ENCODE measurements at regions not wholly inside any gene's neighbourhood (a gene's known extent, or its start where the extent isn't known, plus 50 kb on each side); places are given as distances from the start of the nearest gene placed in this dataset.

DNA sequence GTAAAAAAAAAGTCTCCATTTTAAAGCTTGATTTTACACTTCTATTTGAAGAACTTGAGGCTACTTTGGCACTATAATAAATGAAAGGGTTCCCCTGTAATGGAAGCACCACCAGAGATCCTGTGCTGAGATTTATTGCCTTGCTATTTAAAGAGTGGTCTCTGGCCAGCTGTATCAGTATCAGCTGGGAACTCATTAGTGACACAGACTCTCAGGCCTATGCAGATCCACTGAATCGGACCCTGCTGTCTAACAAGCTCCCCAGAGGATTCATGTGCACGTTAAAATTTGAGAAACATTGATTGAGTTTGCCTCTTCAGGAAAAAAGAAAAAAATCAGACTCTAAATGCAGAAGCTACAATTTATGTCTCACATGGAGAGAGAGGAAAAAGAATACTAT is 299.9 kb upstream of the BMP2 start:
- Histone ChIP-seq H3K9me3 (ENCODE audit: control insufficient read depth, low read length) (no peaks in the 10 kb centered on the region), H3K9ac (ENCODE audit: low read length) (no peak overlapping the region), H3K4me1 (ENCODE audit: control insufficient read depth, insufficient read depth, low read length) (no peaks in the 10 kb centered on the region), H3K4me3 (ENCODE audit: low read length) (no peak overlapping the region), H3K27me3 (ENCODE audit: control insufficient read depth, insufficient read depth, low read length) (no peaks in the 10 kb centered on the region), H3K36me3 (ENCODE audit: control insufficient read depth, insufficient read depth, low read length) (no peaks in the 10 kb centered on the region)

DNA sequence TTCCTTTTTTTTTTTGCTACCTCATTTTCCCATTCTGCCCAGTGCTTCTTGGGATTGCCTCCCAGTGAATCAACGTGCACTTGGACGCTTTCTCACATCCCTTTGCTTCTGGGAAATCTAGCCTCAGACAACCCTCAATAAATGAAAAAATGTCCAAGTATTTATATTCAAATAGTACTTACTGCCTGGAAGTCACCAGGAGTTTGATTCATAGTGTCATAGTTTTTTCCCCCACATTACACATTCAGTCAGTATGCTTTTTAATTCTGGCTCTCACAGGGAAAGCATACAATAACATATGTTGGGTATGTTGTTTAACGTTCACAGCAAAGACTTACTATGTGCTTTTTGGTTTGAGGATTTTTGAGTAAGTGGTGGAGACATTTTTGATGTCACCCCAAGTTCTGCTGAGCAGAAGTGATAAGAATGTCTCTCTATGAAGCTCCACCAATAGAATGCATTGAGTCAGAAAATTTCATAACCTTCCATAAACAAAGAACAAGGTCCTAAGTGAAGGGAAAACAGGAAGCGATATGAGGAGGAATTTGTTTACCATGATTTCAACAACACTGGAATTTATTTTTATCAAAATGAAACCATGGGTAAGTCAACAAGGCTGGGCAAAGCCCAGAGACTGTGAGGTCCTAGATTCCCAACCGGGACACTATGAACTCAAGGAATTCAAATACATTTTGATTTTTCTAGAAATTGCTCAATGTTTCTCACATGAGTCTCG is 301.2 kb upstream of the BMP2 start:
- Histone ChIP-seq H3K36me3 (ENCODE audit: control insufficient read depth, insufficient read depth, low read length) (no peaks in the 10 kb centered on the region), H3K9me3 (ENCODE audit: control insufficient read depth, low read length) (no peaks in the 10 kb centered on the region), H3K4me3 (ENCODE audit: low read length) (no peak overlapping the region), H3K4me1 (ENCODE audit: control insufficient read depth, insufficient read depth, low read length) (no peaks in the 10 kb centered on the region), H3K9ac (ENCODE audit: low read length) (no peak overlapping the region), H3K27me3 (ENCODE audit: control insufficient read depth, insufficient read depth, low read length) (no peaks in the 10 kb centered on the region)

DNA sequence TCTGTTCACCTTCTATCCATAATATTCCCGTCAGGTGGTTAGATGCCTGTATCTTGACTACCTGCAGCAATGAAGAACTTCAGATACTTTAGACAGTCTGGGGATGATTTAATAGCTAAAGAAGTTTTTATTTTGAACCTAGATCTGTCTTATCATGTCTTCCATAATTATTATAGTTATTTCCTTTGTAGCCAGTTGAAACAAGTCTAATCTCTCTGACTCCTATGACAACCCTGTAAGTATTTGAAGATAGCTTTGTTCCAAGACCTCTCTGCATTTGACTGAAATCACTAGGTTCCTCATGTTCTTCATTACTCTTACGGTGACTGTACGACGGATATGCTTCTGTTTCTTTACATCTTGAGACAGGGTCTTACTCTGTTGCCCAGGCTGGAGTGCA is 316.6 kb upstream of the BMP2 start:
- Histone ChIP-seq H3K36me3 (ENCODE audit: control insufficient read depth, insufficient read depth, low read length) (no peaks in the 10 kb centered on the region), H3K27me3 (ENCODE audit: control insufficient read depth, insufficient read depth, low read length) (no peaks in the 10 kb centered on the region), H3K9me3 (ENCODE audit: control insufficient read depth, low read length) (no peaks in the 10 kb centered on the region), H3K4me3 (ENCODE audit: low read length) (no peak overlapping the region), H3K9ac (ENCODE audit: low read length) (no peak overlapping the region), H3K4me1 (ENCODE audit: control insufficient read depth, insufficient read depth, low read length) (no peaks in the 10 kb centered on the region)

DNA sequence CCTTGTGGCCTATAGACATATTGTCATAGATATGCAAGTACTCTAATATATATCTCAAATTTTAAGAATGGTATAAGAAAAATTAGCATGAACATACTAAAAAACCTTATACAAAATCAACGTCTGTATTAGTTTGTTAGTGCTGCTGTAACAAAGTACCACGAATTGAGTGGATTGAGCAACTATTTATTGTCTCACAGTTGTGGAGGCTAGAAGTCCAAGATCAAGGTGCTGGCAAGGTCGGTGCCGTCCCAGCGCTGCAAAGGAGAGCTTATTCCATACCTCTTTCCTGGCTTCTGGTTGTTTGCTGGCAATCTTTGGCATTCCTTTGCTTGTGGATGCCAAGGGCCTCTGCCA is 317.6 kb upstream of the FERMT1 start:
- H3K4me3 ChIP-seq (ENCODE audit: low read length), result no peak overlapping the region
- H3K27me3 ChIP-seq (ENCODE audit: control insufficient read depth, insufficient read depth, low read length), result no peaks in the 10 kb centered on the region
- H3K9ac ChIP-seq (ENCODE audit: low read length), result no peak overlapping the region
- H3K4me1 ChIP-seq (ENCODE audit: control insufficient read depth, insufficient read depth, low read length), result no peaks in the 10 kb centered on the region
- no peaks in the 10 kb centered on the region for H3K36me3 ChIP-seq (ENCODE audit: control insufficient read depth, insufficient read depth, low read length)
- no peaks in the 10 kb centered on the region for H3K9me3 ChIP-seq (ENCODE audit: control insufficient read depth, low read length)

DNA sequence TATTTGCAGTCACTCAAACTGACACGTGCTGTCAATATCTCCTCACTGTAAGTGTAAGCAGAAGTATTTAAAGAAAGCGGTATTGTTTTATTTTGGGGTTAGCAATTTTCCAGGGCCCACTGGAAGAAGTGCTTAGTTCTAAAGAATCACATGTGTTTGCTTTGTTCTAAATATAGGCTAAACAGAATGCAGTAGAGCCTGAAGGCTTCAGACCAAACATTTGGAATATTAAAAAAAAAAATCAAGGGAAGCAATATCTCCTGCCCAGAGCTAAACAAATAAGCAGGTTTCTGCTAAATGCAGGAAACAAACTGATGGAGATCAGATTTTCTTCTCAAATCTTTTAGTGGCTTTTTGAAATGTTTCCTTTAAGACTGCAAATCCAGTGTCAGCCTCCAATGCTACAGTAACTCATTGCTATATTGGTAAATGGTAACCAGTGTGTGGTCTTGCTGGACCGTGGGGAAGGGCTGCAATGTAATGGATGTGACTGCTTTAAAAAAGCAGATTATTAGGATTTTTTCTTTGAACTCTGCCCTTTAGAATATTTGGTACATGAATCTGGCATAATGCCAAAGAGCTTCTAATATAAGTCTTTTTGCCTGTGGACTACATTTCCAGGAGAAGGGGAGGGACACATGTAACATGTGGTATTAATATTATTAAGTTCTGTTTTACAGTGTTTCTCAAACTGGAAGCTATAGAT is 317.1 kb upstream of the FERMT1 start:
- Histone ChIP-seq H3K36me3 (ENCODE audit: control insufficient read depth, insufficient read depth, low read length) (no peaks in the 10 kb centered on the region), H3K9me3 (ENCODE audit: control insufficient read depth, low read length) (no peaks in the 10 kb centered on the region), H3K9ac (ENCODE audit: low read length) (no peak overlapping the region), H3K27me3 (ENCODE audit: control insufficient read depth, insufficient read depth, low read length) (no peaks in the 10 kb centered on the region), H3K4me1 (ENCODE audit: control insufficient read depth, insufficient read depth, low read length) (no peaks in the 10 kb centered on the region), H3K4me3 (ENCODE audit: low read length) (no peak overlapping the region)

DNA sequence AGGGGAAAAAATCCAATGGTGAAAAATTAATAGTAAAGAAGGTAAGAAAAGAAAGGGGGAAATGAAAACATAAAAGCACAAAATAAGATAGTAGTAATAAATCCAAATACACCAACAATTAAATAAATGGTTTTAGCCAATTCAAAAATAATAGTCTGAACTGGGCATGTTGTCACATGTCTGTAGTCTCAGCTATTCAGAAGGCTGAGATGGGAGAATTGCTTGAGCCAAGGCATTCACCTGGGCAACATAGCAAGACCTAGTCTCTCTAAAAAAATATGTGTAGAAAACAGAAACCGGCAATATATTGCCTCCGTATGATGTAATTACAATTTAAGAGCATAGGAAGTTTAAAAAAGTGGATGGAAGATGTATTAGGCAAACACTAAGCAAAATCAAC is 311.3 kb upstream of the FERMT1 start:
- Histone ChIP-seq H3K4me1 (ENCODE audit: control insufficient read depth, insufficient read depth, low read length) (no peaks in the 10 kb centered on the region), H3K4me3 (ENCODE audit: low read length) (no peak overlapping the region), H3K27me3 (ENCODE audit: control insufficient read depth, insufficient read depth, low read length) (no peaks in the 10 kb centered on the region), H3K9me3 (ENCODE audit: control insufficient read depth, low read length) (no peaks in the 10 kb centered on the region), H3K9ac (ENCODE audit: low read length) (no peak overlapping the region), H3K36me3 (ENCODE audit: control insufficient read depth, insufficient read depth, low read length) (no peaks in the 10 kb centered on the region)

DNA sequence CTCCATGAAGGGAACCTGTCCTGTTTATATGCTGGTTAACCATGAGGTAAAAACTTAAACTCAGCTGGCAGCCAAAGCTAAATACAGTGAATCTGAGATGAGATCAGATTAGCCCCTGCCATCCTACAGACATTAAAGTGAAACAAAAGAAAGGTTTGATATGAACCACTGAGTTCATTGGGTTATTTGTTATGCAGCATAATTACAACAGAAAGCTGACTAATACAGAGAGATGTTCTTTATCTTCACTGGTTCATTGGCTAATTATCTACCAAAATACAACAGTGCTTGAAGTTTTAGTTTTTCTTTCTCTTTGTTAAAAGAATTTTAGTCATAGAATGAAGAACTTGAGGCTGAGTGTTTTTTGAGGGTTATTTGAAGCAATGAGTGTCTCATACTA is 307.6 kb upstream of the FERMT1 start:
- H3K4me3 ChIP-seq (ENCODE audit: low read length), result no peak overlapping the region
- no peaks in the 10 kb centered on the region for H3K27me3 ChIP-seq (ENCODE audit: control insufficient read depth, insufficient read depth, low read length)
- no peaks in the 10 kb centered on the region for H3K9me3 ChIP-seq (ENCODE audit: control insufficient read depth, low read length)
- H3K4me1 ChIP-seq (ENCODE audit: control insufficient read depth, insufficient read depth, low read length), result no peaks in the 10 kb centered on the region
- no peak overlapping the region for H3K9ac ChIP-seq (ENCODE audit: low read length)
- no peaks in the 10 kb centered on the region for H3K36me3 ChIP-seq (ENCODE audit: control insufficient read depth, insufficient read depth, low read length)

DNA sequence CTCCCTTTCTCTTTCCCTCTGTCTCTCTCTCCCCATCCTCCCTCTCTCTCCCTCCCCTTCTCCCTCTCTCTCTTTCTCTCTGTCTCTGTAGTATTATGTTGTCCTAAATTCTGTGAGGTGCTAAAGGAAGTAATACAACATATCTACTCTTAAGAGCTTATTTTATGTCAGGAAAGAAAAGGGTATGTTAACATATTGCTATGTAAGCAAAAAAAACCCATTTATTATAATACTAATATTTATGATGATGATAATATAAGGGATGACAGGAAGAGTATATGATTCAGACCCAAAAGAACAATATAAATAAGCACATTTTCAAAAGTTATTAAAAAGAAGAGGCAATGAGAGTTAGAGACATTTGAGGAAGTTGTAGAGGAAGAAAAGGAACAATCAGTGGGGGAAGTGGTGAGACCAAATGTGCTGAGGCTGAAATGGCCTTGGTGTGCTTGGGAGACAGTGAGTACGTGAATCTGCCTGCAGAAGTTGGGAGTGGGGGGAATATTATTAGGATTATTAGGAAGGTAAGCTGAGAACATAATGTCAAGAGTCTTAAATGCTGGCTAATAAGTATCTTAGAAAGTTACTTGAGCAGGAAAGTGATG is 303.6 kb upstream of the FERMT1 start:
- no peaks in the 10 kb centered on the region for H3K4me1 ChIP-seq (ENCODE audit: control insufficient read depth, insufficient read depth, low read length)
- no peaks in the 10 kb centered on the region for H3K27me3 ChIP-seq (ENCODE audit: control insufficient read depth, insufficient read depth, low read length)
- H3K4me3 ChIP-seq (ENCODE audit: low read length), result no peak overlapping the region
- no peak overlapping the region for H3K9ac ChIP-seq (ENCODE audit: low read length)
- no peaks in the 10 kb centered on the region for H3K9me3 ChIP-seq (ENCODE audit: control insufficient read depth, low read length)
- no peaks in the 10 kb centered on the region for H3K36me3 ChIP-seq (ENCODE audit: control insufficient read depth, insufficient read depth, low read length)

DNA sequence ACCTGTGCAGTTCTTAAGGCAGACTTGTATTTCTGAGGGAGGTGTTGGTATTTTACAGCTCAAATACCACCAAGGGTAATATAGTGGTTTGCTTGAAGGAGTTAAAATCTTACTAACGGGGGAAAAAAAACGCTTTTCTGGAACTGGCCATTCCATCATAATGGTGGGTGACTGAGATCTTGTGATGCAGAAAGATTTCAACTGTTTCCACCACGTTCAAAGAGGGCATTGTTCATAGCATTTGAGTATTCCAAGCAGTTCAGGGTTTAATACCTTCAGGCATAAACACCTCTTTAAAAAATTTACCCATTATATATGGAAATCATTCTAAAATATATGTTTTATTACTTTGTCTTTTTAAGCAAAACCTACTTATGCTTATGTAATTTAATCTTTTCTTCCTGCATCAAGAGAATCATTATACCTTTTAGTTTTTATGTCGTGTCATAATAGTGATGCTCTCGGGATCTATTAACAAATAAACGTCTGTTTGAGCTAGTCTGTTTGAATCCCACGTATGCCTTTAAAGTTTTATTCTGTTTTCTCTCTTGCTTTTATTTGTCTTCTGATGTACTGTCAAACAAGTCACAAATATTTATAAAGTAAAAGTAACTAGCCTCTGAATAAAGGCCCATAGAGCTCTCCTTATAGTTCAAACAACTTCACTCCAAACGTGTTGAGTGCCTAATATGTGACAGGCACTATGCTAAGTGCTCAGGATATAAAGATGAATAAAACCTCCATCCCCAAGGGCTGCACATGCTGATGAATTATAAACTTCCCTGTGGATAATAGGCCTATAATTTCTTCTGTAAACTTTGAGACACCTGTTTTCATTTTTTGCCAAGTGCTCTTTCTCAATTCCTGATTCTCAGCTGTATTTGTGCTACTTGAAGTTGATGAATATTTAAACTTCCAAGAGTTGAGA is 298.8 kb upstream of the FERMT1 start:
- H3K9me3 ChIP-seq (ENCODE audit: control insufficient read depth, low read length), result no peaks in the 10 kb centered on the region
- H3K4me1 ChIP-seq (ENCODE audit: control insufficient read depth, insufficient read depth, low read length), result no peaks in the 10 kb centered on the region
- no peak overlapping the region for H3K9ac ChIP-seq (ENCODE audit: low read length)
- H3K36me3 ChIP-seq (ENCODE audit: control insufficient read depth, insufficient read depth, low read length), result no peaks in the 10 kb centered on the region
- no peaks in the 10 kb centered on the region for H3K27me3 ChIP-seq (ENCODE audit: control insufficient read depth, insufficient read depth, low read length)
- H3K4me3 ChIP-seq (ENCODE audit: low read length), result no peak overlapping the region

DNA sequence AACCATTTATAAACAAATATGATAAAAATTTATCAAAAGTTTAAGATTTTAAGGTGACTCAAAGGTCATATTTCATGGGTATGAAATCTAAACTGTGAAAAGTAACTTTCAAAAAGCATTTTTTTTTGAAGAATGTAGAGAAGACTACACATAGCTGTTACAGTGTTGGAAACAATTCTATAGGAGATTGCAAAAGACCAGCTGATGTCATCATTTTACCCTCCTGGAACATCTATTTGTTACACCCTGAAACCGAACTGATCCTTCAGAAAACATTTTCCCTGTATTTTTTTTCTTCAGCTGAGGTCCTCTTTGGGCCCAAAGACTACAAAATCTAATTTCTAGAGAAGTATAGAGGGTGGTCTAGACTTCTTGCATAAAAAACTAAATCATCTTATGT is 297.5 kb upstream of the FERMT1 start:
- H3K27me3 ChIP-seq (ENCODE audit: control insufficient read depth, insufficient read depth, low read length), result no peaks in the 10 kb centered on the region

DNA sequence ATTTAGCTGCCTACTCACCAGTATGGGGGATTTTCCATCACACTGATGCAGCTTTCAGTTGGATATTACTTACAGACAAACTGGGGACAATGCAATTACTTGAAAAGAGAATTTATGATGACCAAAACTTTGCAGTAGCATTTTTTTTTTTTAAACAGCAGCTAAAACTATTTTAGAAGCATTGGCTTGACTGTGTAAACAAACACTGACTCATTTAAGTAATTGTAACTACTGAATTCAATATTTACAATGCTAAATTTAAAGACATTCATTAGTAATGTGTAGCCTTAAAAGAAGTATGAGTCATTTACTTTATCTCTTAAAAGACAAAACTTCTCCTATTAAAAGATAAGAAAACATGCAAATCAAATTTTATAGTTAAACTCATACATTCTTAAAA is 295.9 kb upstream of the FERMT1 start:
- Histone ChIP-seq H3K36me3 (ENCODE audit: control insufficient read depth, insufficient read depth, low read length) (no peaks in the 10 kb centered on the region), H3K4me3 (ENCODE audit: low read length) (no peak overlapping the region), H3K9me3 (ENCODE audit: control insufficient read depth, low read length) (no peaks in the 10 kb centered on the region), H3K4me1 (ENCODE audit: control insufficient read depth, insufficient read depth, low read length) (no peaks in the 10 kb centered on the region), H3K9ac (ENCODE audit: low read length) (no peak overlapping the region), H3K27me3 (ENCODE audit: control insufficient read depth, insufficient read depth, low read length) (no peaks in the 10 kb centered on the region)

More for the DNA sequence above, 297.5 kb upstream of the FERMT1 start:
- H3K4me1 ChIP-seq (ENCODE audit: control insufficient read depth, insufficient read depth, low read length), result no peaks in the 10 kb centered on the region
- H3K9ac ChIP-seq (ENCODE audit: low read length), result no peak overlapping the region
- H3K9me3 ChIP-seq (ENCODE audit: control insufficient read depth, low read length), result no peaks in the 10 kb centered on the region
- H3K36me3 ChIP-seq (ENCODE audit: control insufficient read depth, insufficient read depth, low read length), result no peaks in the 10 kb centered on the region
- H3K4me3 ChIP-seq (ENCODE audit: low read length), result no peak overlapping the region

DNA sequence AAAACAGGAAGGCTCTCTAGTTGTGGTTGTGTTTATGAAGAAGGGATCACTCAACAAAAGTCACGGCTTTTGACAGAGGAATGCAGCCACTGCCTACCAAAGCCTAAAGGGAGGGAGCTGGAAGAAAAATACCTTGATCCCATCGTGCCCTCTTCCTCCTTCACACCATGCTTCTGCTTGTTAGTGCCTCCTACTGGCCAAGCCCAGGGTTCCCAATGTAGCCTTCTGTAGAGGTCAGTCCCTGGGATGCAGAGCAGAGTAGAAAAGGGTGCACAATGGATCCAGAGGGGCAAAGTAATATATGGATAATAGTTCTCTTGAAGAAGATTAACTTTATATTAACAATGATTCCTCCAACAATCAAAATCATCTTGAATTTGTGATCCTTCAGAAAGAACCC is 293.5 kb upstream of the FERMT1 start:
- H3K4me3 ChIP-seq (ENCODE audit: low read length), result no peak overlapping the region
- no peaks in the 10 kb centered on the region for H3K4me1 ChIP-seq (ENCODE audit: control insufficient read depth, insufficient read depth, low read length)
- no peaks in the 10 kb centered on the region for H3K9me3 ChIP-seq (ENCODE audit: control insufficient read depth, low read length)
- no peak overlapping the region for H3K9ac ChIP-seq (ENCODE audit: low read length)
- H3K27me3 ChIP-seq (ENCODE audit: control insufficient read depth, insufficient read depth, low read length), result no peaks in the 10 kb centered on the region
- H3K36me3 ChIP-seq (ENCODE audit: control insufficient read depth, insufficient read depth, low read length), result no peaks in the 10 kb centered on the region

Measured in mucosa of stomach (tissue), 1 donor.